ENCODE measurements at regions not wholly inside any gene's neighbourhood (a gene's known extent, or its start where the extent isn't known, plus 50 kb on each side); places are given as distances from the start of the nearest gene placed in this dataset.

- DNase-seq (ENCODE audit: low spot score) = no peak
Measured at GRCh38 chr2:37544591-37545031, 126.8 kb downstream of the CDC42EP3 start.

GRCh38 chr2:37549598-37549997 is 121.8 kb downstream of the CDC42EP3 start:
- no peak for DNase-seq (ENCODE audit: low spot score)

- no peak for DNase-seq (ENCODE audit: low spot score)
Measured at GRCh38 chr2:37550190-37550589, 121.3 kb downstream of the CDC42EP3 start.

- no peak for DNase-seq (ENCODE audit: low spot score)
Measured at GRCh38 chr2:37551783-37552182, 119.7 kb downstream of the CDC42EP3 start.

GRCh38 chr2:37552339-37552738 is 119.1 kb downstream of the CDC42EP3 start:
- DNase-seq (ENCODE audit: low spot score) = no peak

GRCh38 chr2:37553411-37554154 is 117.9 kb downstream of the CDC42EP3 start:
- DNase-seq (ENCODE audit: low spot score) = no peak

GRCh38 chr2:37554155-37554510 is 117.3 kb downstream of the CDC42EP3 start:
- no peak for DNase-seq (ENCODE audit: low spot score)

- no peak for DNase-seq (ENCODE audit: low spot score)
Measured at GRCh38 chr2:37554687-37555086, 116.8 kb downstream of the CDC42EP3 start.

- DNase-seq (ENCODE audit: low spot score) = no peak
Measured at GRCh38 chr2:37555457-37555856, 116.0 kb downstream of the CDC42EP3 start.

- no peak for DNase-seq (ENCODE audit: low spot score)
Measured at GRCh38 chr2:37556256-37556655, 115.2 kb downstream of the CDC42EP3 start.

GRCh38 chr2:37558623-37559022 is 112.8 kb downstream of the CDC42EP3 start:
- DNase-seq (ENCODE audit: low spot score) = no peak

- no peak for DNase-seq (ENCODE audit: low spot score)
Measured at GRCh38 chr2:37560241-37560848, 111.1 kb downstream of the CDC42EP3 start.

- DNase-seq (ENCODE audit: low spot score) = no peak
Measured at GRCh38 chr2:37560863-37561614, 110.4 kb downstream of the CDC42EP3 start.

GRCh38 chr2:37561615-37562569 is 109.5 kb downstream of the CDC42EP3 start:
- peak; percentile 51 for DNase-seq (ENCODE audit: low spot score)

GRCh38 chr2:37563375-37564015 is 107.9 kb downstream of the CDC42EP3 start:
- peak; percentile 23 for DNase-seq (ENCODE audit: low spot score)

GRCh38 chr2:37564356-37564755 is 107.1 kb downstream of the CDC42EP3 start:
- DNase-seq (ENCODE audit: low spot score) = no peak

- peak; percentile 53 for DNase-seq (ENCODE audit: low spot score)
Measured at GRCh38 chr2:37566517-37566981, 104.9 kb downstream of the CDC42EP3 start.

- no peak for DNase-seq (ENCODE audit: low spot score)
Measured at GRCh38 chr2:37568565-37568964, 102.9 kb downstream of the CDC42EP3 start.

- DNase-seq (ENCODE audit: low spot score) = no peak
Measured at GRCh38 chr2:37569131-37569823, 102.2 kb downstream of the CDC42EP3 start.

GRCh38 chr2:37569986-37570679 is 101.3 kb downstream of the CDC42EP3 start:
- DNase-seq (ENCODE audit: low spot score) = no peak

Data from AG20443 (cell line).